HAP-1 (cell line): ENCODE measurements at regions not wholly inside any gene's neighbourhood (a gene's known extent, or its start where the extent isn't known, plus 50 kb on each side); places are given as distances from the start of the nearest gene placed in this dataset.
"Not testable (repeated sequence)": the region's sequence is repeated elsewhere in the genome, so short reads cannot be mapped to it uniquely, and the experiment has no call there.

ENCODE experiments used
- DNase-seq, 2 experiments: peaks; one replicate each; pipeline ENCODE4 v3.0.0-alpha.2; 2016 to 2020; ENCODE audit warnings: low spot score in 2 of 2
- H3K27me3 ChIP-seq: fragments of 250-450 bp; sonication (Bioruptor Pico); 2 replicates; pipeline ENCODE4 v1.5.1; 2020; ENCODE audit warnings: low read depth, mild to moderate bottlenecking, moderate library complexity
- H3K36me3 ChIP-seq: fragments of 250-450 bp; sonication (Bioruptor Pico); replicated peaks from 2 replicates; pipeline ENCODE4 v1.5.1; 2020; ENCODE audit warnings: mild to moderate bottlenecking
- H3K4me1 ChIP-seq: fragments of 250-450 bp; sonication (Bioruptor Pico); 2 replicates; pipeline ENCODE4 v1.5.1; 2020; ENCODE audit warnings: mild to moderate bottlenecking
- H3K4me3 ChIP-seq: fragments of 250-450 bp; sonication (Bioruptor Pico); 2 replicates; pipeline ENCODE4 v1.5.1; 2020; ENCODE audit warnings: mild to moderate bottlenecking, moderate library complexity
- H3K9me3 ChIP-seq: fragments of 250-450 bp; sonication (Bioruptor Pico); 2 replicates; pipeline ENCODE4 v1.5.1; 2020; ENCODE audit warnings: mild to moderate bottlenecking, moderate library complexity
- in situ Hi-C: fragments of 300-500 bp; cut with MboI; formaldehyde crosslinking; loops from 3 replicates; pipeline ENCODE4 v1.14.3; 2020; ENCODE audit warnings: low sequenced_read_pairs, inconsistent platforms, mixed read lengths

DNA sequence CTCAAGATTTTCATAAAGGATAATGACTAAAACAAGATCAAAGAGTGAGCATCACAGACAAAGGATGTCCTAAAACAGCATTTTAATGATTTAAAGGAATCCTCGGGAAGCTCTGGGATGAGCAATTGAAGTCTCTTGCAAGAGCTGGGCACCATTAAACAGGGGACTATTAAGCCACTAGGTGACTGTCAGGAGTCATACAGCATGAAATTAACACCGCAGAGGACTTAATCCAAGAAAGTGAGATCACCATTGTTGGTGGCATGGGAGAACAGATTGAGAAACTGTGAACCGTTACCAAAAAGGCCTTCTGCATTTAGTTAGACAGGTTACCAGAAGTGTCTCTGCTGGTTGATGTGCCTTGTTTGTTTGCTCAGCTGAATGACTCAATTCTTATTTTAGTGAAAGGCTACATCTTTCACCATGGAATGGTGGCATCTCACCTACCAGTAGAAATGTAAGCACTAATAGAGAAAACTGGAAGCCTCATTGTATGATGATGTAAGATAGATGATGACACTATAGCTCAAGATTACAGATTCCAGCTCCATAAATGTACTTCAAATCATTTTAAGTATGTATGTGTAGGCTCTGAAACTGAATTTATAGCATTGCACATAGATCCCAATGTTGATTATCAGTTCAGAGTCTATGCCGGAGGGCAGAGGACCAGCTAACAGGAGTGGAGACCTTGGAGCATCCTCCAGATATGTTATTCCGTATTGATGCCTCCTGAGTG is 427.6 kb downstream of the SUCLG1 start:
- in situ Hi-C loops, result no loop called here
- peaks cover under 1% of the 10 kb centered on the region for H3K27me3 ChIP-seq
- no peak overlapping the region for H3K4me3 ChIP-seq
- no peaks in the 10 kb centered on the region for H3K36me3 ChIP-seq
- no peak for DNase-seq
- no peaks in the 10 kb centered on the region for H3K4me1 ChIP-seq
- no peaks in the 10 kb centered on the region for H3K9me3 ChIP-seq

DNA sequence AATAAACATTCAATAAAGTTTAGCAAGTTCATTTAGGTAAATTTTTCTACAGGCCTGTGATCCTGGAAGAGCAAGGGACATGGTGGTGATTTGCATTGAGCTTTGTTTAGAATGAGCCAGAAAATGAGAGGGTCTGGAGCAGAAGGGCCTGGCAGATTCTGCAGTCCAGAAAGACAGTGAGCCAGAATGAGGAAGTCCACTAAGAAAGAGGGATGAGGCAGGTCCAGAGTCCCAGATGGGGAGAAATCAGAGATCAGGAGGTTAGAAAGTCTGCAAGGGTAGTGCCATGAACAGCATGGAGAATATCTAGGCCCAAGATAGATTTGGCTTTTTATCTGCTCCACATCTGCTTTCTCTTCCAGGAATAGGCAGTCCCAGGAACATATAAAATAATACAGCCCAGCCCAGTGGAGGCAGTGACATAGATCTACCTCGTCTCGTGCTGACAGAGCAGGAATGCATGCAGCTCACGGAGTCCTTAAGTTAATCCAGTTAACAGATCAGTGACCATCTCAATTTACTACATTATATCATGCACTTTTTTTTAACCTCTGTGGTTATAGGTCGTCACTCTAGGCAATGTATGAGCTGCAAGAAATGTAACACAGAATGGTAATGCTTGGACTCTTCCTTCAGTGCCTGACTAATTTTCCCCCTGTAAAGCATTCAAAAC is 429.0 kb downstream of the SUCLG1 start:
- no peak for DNase-seq
- no peaks in the 10 kb centered on the region for H3K36me3 ChIP-seq
- in situ Hi-C loops, result loop anchor here (10.0 kb wide), 1 partner anchor 265 kb away; no protein-coding TSS in a partner anchor
- no peaks in the 10 kb centered on the region for H3K4me1 ChIP-seq
- no peaks in the 10 kb centered on the region for H3K9me3 ChIP-seq
- H3K27me3 ChIP-seq, result no peaks in the 10 kb centered on the region; the same call in 1 of the 2 replicates
- no peak overlapping the region for H3K4me3 ChIP-seq

DNA sequence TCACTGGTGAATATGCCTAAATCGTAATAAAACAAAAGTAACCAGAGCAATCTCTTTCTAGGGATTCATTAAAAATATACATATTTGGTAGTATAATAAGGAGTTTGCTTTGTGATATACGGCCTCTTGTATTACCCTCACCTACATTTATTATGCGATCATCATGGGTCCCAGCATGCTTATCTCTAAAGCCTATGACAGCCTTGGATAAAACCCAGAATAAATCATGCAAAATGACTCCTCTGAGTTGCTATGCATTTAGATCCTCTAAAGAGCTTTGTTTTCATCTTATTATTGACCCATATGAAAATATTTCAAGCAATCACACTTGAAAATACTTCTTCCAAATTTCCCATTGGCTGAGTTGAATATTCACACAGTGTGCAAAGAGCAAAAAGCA is 432.3 kb downstream of the SUCLG1 start:
- in situ Hi-C loops, result loop anchor here (10.0 kb wide), 1 partner anchor 268 kb away; no protein-coding TSS in a partner anchor
- no peaks in the 10 kb centered on the region for H3K36me3 ChIP-seq
- no peak overlapping the region for H3K4me3 ChIP-seq
- no peak for DNase-seq
- 0 out of 2 replicates have a peak, but pooled peaks cover 2% of the 10 kb centered on the region for H3K27me3 ChIP-seq
- no peaks in the 10 kb centered on the region for H3K9me3 ChIP-seq
- H3K4me1 ChIP-seq, result no peaks in the 10 kb centered on the region

DNA sequence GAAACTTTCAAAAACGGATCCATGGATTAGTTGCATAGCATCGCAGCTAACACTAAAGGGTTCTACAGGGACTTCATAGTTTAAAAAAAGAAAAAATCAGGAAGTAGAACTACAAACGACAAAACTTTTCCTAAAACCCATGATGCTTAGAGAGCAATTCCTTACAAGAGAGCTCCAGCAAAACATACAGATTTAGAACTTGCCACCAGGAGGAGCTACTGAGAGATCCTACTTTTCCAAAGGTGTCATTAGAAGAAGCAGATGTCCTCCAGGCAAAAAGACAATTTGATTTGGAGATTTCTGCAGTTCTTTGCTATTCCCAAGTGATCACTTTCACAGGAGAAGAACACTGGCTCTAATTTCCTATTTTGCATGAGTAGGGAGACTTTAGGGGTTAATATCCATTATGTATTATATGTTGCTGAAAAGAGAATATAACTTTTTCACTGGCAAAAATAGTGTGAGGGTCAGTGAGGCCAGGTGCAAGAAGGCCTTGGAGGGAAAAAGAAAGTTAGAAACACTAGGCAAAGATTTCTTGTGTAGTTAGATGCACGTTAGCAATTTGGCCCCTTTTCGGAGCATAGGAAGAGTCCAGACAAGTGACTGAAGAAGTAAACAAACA is 436.2 kb downstream of the SUCLG1 start:
- H3K4me3 ChIP-seq, result no peak overlapping the region
- no peaks in the 10 kb centered on the region for H3K4me1 ChIP-seq
- no peaks in the 10 kb centered on the region for H3K36me3 ChIP-seq
- peak; percentile 50 to 69 for DNase-seq
- H3K9me3 ChIP-seq, result no peaks in the 10 kb centered on the region
- in situ Hi-C loops, result loop anchor here (10.0 kb wide), 1 partner anchor 272 kb away; no protein-coding TSS in a partner anchor
- 0 out of 2 replicates have a peak, but pooled peaks cover 2% of the 10 kb centered on the region for H3K27me3 ChIP-seq

DNA sequence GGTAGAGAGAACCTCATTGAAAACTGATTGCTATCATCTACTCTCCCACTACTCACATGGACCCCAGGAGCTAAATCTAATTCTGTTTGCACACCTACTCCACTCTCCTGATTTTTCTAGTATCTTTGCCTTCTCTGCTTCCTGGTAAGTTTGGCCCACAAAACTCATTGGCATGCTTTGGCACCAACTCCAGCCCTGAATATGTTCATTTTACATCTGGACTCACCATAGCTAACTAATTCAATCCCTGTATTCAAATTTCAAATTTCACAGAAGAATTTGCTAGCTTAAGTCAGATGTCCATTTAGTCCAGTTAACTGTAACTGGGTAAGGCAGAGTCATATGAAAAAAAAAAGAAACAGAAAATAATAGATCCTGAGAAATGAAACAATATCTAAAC is 442.1 kb downstream of the SUCLG1 start:
- Histone ChIP-seq H3K4me3 (no peak overlapping the region), H3K27me3 (no peaks in the 10 kb centered on the region), H3K36me3 (no peaks in the 10 kb centered on the region), H3K9me3 (no peaks in the 10 kb centered on the region), H3K4me1 (no peaks in the 10 kb centered on the region)
- DNase-seq, result no peak
- in situ Hi-C loops, result no loop called here

DNA sequence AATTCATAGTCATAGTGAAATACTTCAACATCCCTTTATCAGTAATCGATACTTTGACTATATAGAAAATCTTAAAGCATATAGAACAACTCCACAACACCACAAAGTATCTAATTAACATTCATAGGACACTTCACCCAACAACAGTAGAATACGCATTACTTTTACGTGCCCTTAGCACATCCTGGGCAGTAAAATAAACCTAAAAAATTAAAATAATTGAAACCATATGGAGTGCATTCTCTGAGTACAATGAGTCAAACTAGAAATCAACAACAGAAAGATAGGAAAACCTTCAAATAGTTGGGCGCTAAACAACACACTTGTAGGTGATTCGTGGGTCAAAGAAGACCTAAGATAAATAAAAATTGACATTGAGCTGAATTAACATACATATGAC is 442.9 kb downstream of the SUCLG1 start:
- H3K36me3 ChIP-seq, result no peaks in the 10 kb centered on the region
- H3K9me3 ChIP-seq, result no peaks in the 10 kb centered on the region
- H3K4me3 ChIP-seq, result no peak overlapping the region
- in situ Hi-C loops, result no loop called here
- H3K4me1 ChIP-seq, result no peaks in the 10 kb centered on the region
- H3K27me3 ChIP-seq, result no peaks in the 10 kb centered on the region
- DNase-seq, result no peak

DNA sequence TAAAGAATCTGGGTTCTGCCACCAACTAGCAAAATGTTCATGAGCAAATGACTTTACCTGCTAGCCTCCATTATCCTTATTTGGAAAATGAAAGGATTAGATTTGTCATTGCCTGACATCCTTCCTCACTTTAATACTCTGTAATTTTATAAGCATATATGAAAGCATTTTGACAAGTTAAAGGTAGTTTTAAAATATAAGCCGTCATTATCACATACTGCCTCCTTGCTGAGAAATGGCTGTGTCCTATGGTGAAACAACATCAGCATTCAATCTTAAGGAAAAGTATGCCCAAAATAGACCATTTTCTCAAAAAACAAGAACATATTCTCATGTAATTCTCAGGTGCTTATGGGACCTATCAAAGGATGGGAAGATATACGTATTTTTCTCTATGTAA is 461.2 kb downstream of the SUCLG1 start:
- in situ Hi-C loops, result no loop called here
- H3K4me1 ChIP-seq, result no peaks in the 10 kb centered on the region
- no peak overlapping the region for H3K4me3 ChIP-seq
- no peaks in the 10 kb centered on the region for H3K36me3 ChIP-seq
- no peaks in the 10 kb centered on the region for H3K9me3 ChIP-seq
- no peak for DNase-seq
- H3K27me3 ChIP-seq, result no peaks in the 10 kb centered on the region

DNA sequence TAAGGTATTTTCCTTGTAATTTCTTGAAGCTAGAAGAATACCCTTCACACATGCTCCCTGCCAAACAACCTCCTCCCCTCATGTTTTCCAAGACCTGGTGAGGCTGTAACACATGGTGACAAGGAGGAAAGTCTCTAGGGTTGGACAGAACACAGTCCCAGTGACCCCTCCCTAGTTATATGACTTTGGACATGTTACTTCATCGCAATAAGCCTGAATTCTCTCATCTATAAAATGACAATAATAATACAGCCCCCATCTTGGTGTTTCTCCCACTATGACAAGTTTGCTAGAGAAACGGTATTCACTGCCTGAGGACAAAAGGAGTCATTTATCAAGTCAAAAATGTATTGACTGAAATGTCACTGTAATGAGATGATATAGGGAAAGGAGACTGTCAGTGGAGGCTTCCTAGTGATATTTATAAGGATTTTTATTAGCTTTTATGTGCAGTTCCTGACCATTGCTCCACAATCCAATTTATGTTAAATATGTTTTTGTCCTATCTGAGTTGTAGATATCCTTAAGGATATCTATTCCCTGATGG is 464.4 kb downstream of the SUCLG1 start:
- in situ Hi-C loops, result no loop called here
- Histone ChIP-seq H3K27me3 (no peaks in the 10 kb centered on the region), H3K4me3 (no peak overlapping the region), H3K36me3 (no peaks in the 10 kb centered on the region), H3K4me1 (no peaks in the 10 kb centered on the region), H3K9me3 (no peaks in the 10 kb centered on the region)
- no peak for DNase-seq

DNA sequence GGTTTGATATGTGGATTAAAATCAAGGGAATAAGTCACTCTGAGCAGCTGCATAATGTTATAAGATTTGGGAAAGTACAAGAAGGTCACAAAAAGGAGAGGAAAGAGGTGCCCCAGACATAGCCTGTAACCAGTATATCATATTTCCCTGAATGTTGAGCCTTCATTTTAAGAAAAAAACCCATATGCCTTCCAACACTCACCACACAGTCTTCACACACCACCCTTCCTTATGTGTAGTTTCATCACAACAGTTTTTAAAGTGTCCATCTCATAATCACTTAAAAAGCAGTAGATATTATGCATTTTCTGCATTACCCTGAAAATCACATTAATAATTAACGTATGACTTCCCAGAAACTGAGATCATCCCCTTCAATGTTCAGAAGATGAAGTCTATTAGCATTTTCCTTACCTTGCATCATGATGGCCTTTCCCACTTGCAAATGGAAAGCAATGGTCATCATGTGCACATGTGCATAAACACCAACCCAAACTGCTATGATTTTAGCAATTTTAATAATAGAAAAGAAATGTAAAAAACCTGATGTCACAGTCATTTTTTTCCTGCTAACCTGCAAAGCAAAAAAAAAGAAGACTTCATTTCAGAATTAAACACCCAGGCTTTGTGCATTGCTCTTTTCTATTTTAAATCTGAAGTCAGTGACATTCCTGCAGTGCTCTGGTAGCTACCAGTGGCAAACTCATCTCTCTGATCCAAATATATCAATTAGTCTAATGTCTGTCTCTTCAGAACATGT is 465.0 kb downstream of the SUCLG1 start:
- no peaks in the 10 kb centered on the region for H3K27me3 ChIP-seq
- in situ Hi-C loops, result no loop called here
- H3K9me3 ChIP-seq, result no peaks in the 10 kb centered on the region
- H3K4me1 ChIP-seq, result no peaks in the 10 kb centered on the region
- no peak for DNase-seq
- H3K36me3 ChIP-seq, result no peaks in the 10 kb centered on the region
- H3K4me3 ChIP-seq, result no peak overlapping the region

DNA sequence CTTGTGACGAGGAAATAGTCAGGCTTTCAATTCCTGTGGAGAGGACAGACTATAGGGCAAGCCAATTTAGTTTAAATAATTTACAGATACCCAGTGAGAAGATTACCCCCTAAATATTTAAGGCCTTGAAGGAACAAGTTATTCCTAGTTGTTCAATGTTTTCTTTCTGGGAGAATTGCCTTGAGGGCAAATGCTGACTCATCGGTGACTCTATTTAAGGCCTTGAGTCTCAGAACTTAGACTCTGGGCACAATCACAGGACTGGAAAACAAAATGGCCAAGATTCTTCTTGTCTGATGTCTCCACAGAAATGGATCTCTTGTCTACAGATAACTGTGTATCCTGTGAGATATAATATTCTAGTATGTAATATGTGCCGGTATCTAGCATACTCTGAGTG is 467.1 kb downstream of the SUCLG1 start:
- no peak for DNase-seq
- Histone ChIP-seq H3K27me3 (no peaks in the 10 kb centered on the region), H3K4me1 (no peaks in the 10 kb centered on the region), H3K4me3 (no peak overlapping the region), H3K9me3 (no peaks in the 10 kb centered on the region), H3K36me3 (no peaks in the 10 kb centered on the region)
- in situ Hi-C loops, result no loop called here

DNA sequence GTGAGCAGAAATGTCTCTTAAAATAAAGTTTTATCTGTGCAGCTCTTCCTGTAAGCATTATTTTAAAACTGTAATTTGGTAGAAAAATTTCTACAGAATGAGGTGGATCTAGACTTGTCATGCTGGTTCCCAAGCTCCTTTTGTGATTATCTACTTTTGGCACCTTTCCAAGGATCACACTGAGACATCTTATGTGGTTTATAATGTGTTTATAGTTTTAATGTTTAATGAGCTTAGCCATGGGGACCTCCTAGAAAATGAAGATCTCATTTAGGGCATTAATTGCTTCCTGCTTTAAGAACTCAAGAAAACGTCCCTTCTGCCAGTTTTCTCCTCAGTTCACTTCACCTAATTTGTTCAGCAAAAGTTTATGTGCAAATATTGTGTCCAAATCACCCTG is 468.4 kb downstream of the SUCLG1 start:
- no peak for DNase-seq
- in situ Hi-C loops, result no loop called here
- no peaks in the 10 kb centered on the region for H3K9me3 ChIP-seq

DNA sequence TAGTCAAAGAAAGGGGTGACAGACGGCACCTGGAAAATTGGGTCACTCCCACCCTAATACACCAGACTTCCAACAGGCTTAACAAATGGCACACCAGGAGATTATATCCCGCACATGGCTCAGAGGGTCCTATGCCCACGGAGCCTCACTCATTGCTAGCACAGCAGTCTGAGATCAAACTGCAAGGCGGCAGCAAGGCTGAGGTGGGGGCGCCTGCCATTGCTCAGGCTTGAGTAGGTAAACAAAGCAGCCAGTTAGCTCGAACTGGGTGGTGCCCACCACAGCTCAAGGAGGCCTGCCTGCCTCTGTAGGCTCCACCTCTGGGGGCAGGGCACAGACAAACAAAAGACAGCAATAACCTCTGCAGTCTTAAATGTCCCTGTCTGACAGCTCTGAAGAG is 482.5 kb downstream of the SUCLG1 start:
- in situ Hi-C loops, H3K27me3 ChIP-seq, DNase-seq, H3K4me3 ChIP-seq, H3K36me3 ChIP-seq, H3K9me3 ChIP-seq: not testable (repeated sequence)
- H3K4me1 ChIP-seq, result peaks cover 17% of the 10 kb centered on the region

More for the DNA sequence above, 468.4 kb downstream of the SUCLG1 start:
- no peaks in the 10 kb centered on the region for H3K4me1 ChIP-seq
- H3K27me3 ChIP-seq, result no peaks in the 10 kb centered on the region
- H3K36me3 ChIP-seq, result no peaks in the 10 kb centered on the region
- H3K4me3 ChIP-seq, result no peak overlapping the region

DNA sequence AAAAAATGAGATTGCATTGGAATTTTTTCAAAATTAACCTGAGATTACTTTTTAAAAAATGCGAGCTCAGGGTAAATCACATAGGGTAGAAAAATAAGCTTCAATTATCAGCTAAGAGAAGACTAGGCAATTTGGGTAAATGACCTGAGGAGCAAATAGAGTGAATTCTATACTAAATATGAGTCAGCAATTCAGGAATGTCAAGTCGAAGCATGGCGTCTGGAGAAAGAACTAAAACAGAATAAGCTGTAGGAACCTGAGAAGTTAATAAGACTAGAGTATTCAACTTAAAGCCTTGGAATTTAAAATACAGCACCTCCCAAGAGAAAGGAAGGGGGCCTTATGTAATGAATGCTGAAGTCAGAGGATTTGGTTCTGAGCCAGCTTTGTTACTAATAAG is 487.0 kb downstream of the SUCLG1 start:
- H3K9me3 ChIP-seq, result 0 out of 2 replicates have a peak, but pooled peaks cover 3% of the 10 kb centered on the region
- H3K27me3 ChIP-seq, result no peaks in the 10 kb centered on the region
- peaks cover 24% of the 10 kb centered on the region for H3K4me1 ChIP-seq
- in situ Hi-C loops, result no loop called here
- no peak overlapping the region for H3K4me3 ChIP-seq
- no peaks in the 10 kb centered on the region for H3K36me3 ChIP-seq
- DNase-seq, result peak in 1 of 2 experiments; percentile 73
